ENCODE measurements at regions not wholly inside any gene's neighbourhood (a gene's known extent, or its start where the extent isn't known, plus 50 kb on each side); places are given as distances from the start of the nearest gene placed in this dataset.

DNA sequence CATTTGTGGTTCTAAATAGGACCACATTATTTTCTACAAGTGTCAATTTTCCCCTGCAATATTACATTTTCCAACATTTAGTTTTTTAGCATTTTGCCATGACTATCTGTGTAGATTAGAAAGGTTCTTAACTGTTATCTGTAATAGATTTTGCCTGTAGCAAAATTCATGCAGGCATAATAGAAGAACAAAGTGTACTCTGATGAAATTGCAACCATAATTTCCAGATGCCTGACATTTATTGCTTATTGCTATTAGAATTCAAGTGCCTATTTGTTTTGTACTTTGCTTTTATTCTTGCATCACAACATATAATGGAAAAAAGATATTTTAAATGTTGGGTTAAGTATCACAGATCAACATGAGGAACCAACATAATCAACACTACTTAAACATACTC lies 337.7 kb downstream of the TOX3 start:
- no peak for DNase-seq (ENCODE audit: low read depth in 2 of 2)
- H3K4me3 ChIP-seq (replicated peaks in 1 of 2; ENCODE audit: low read depth in 2 of 2, low read length in 2 of 2), result no peak overlapping the region
- no peak for TF ChIP-seq CTCF (IDR thresholded peaks at IDR 0.05; ENCODE audit: low read depth, low read length)

DNA sequence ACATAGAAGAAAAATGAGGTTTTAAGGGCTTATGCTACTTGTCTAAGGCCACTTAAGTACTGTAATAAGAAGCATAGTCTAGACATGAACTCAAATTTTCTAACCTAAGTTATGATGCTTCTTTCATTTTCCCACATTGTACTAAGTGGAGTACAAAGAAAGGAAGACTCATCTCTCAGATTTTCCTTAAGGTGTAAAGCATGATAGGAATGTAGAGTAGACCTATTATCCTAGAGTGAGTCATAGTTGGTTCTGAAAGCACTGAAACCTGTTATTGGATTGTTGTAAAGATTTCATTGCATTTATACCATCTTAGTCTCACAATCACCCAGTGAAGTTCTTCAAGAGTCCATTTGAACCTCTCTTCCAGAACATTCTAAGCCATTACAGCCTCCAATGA lies 343.8 kb downstream of the TOX3 start:
- DNase-seq (ENCODE audit: low read depth in 2 of 2), result no peak
- H3K4me3 ChIP-seq (replicated peaks in 1 of 2; ENCODE audit: low read depth in 2 of 2, low read length in 2 of 2), result no peak overlapping the region
- no peak for TF ChIP-seq CTCF (IDR thresholded peaks at IDR 0.05; ENCODE audit: low read depth, low read length)

GRCh38 chr16:52193441-52193840 lies 353.5 kb downstream of the TOX3 start:
- TF ChIP-seq CTCF (IDR thresholded peaks at IDR 0.05; ENCODE audit: low read depth, low read length), result no peak
- H3K4me3 ChIP-seq (replicated peaks in 1 of 2; ENCODE audit: low read depth in 2 of 2, low read length in 2 of 2), result no peak overlapping the region
- no peak for DNase-seq (ENCODE audit: low read depth in 2 of 2)

- no peak overlapping the region for H3K4me3 ChIP-seq (replicated peaks in 1 of 2; ENCODE audit: low read depth in 2 of 2, low read length in 2 of 2)
- TF ChIP-seq CTCF (IDR thresholded peaks at IDR 0.05; ENCODE audit: low read depth, low read length), result peak; percentile 94
- peak; percentile 76 for DNase-seq (ENCODE audit: low read depth in 2 of 2)
Observed at GRCh38 chr16:52191531-52192134, 355.3 kb downstream of the TOX3 start.

DNA sequence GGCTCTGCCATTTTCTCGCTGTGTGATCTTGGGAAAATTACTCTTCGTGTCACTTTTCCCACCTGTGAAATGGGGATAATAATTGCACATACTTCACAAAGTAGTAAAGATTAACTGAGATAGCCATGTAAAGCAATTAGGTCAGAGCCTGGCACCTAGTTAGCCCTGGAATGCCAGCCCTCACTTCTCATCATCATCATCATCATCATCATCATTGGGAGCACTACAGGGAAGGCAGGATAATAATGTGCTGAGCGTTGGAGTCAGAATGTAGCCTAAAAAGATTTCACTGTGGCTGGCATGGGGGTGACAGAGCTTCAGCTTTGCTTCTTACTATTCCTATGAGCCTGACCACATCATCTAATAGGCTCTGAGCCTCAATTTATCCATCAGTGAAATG lies 362.6 kb downstream of the TOX3 start:
- DNase-seq (ENCODE audit: low read depth in 2 of 2), result no peak
- no peak for TF ChIP-seq CTCF (IDR thresholded peaks at IDR 0.05; ENCODE audit: low read depth, low read length)
- H3K4me3 ChIP-seq (replicated peaks in 1 of 2; ENCODE audit: low read depth in 2 of 2, low read length in 2 of 2), result no peak overlapping the region

- H3K4me3 ChIP-seq (replicated peaks in 1 of 2; ENCODE audit: low read depth in 2 of 2, low read length in 2 of 2), result no peak overlapping the region
- DNase-seq (ENCODE audit: low read depth in 2 of 2), result no peak
- no peak for TF ChIP-seq CTCF (IDR thresholded peaks at IDR 0.05; ENCODE audit: low read depth, low read length)
Observed at GRCh38 chr16:52182840-52183239, 364.1 kb downstream of the TOX3 start.

DNA sequence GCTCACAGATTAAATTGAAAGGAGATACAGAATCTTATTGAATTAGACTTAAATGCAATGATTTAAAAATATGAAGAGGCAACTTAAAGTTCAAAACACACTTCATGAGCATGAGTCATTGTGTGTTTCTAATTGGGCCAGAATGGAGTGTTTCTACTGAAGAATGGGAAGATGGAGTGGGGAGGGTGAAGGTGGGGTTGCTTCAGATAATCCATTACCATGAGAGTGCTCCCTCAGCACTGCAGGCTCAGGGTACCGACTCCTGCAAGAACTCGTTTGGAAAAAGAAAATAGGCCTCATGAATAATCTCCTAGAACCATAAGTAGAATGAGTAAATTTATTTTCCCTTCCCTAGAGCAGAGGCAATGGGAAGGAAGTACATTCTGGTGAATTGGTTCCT lies 372.8 kb downstream of the TOX3 start:
- no peak for DNase-seq (ENCODE audit: low read depth in 2 of 2)
- no peak for TF ChIP-seq CTCF (IDR thresholded peaks at IDR 0.05; ENCODE audit: low read depth, low read length)
- H3K4me3 ChIP-seq (replicated peaks in 1 of 2; ENCODE audit: low read depth in 2 of 2, low read length in 2 of 2), result no peak overlapping the region

Data from cardiac fibroblast (primary cell).